Embryonic facial prominence (tissue), 1 donor: ENCODE measurements at regions not wholly inside any gene's neighbourhood (a gene's known extent, or its start where the extent isn't known, plus 50 kb on each side); places are given as distances from the start of the nearest gene placed in this dataset.
A peak's percentile ranks its signal among the peaks of the same experiment; 100 is the strongest.
"Not testable (repeated sequence)": the region's sequence is repeated elsewhere in the genome, so short reads cannot be mapped to it uniquely, and the experiment has no call there.

Experiments
- DNase-seq: peaks from one replicate; pipeline ENCODE4 v3.0.0-alpha.2; 2016; ENCODE audit errors: extremely low spot score

DNA sequence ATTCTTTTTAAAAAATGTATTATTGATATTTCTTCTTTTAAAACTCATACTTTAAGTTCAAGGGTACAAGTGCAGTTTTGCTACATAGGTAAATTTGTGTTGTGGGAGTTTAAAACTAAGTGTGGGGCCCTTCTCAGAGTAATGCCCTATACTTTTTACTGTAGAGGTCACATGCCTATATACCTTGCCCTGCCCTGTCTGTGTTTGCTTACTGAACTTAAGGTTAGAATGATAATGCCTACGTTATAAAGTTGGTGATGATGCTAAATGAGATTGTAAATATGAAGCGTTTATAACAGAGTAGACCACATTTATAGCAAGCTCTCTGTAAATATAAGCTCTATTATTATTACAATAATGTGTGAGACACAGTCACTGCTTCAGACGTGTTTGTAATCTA is 261.9 kb downstream of the RASSF9 start:
- DNase-seq, result no peak

DNA sequence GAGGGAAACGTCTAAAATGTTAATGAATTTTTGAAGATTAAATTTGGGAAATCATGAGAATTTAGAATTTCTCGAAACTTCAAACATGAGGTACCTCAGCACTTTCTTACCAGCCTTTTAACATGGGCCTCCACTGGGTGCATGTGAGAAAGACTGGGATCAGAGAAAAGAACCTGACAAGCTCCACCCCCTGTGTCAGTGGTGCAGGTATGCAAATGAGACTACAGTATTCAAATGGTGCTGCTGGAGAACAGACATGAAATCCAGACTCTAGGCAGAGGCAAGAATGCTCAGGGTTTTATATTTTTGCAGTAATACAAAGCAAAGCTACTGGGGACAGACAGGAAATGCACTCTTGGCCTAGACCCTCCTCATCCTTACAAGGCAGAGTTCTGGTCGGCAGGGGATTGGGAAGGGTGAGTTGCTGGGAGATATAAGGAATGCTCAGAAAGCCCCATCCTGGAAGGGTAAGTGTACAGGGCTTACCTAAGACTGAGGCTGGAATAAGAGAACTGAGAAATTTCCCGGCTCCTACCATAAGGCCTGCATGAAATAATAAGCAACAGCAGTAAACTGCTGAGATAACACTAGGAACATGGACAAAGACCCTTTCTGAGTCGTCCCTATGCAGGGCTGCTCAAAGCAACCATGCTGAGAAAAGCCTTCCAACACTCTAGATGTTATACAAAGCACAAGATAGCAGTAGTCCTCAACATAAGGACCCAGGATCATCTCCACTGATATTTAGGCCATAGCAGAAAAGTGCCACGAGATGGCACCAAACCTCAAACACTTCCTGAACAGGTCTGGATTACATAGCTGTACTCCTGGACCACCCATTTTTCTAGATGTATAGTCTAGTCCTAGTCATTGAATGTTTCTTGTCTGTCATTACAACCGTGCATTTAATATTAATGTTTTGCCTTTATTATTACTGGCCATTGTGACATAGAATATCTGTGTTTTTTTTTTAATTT is 260.8 kb downstream of the RASSF9 start:
- no peak for DNase-seq

DNA sequence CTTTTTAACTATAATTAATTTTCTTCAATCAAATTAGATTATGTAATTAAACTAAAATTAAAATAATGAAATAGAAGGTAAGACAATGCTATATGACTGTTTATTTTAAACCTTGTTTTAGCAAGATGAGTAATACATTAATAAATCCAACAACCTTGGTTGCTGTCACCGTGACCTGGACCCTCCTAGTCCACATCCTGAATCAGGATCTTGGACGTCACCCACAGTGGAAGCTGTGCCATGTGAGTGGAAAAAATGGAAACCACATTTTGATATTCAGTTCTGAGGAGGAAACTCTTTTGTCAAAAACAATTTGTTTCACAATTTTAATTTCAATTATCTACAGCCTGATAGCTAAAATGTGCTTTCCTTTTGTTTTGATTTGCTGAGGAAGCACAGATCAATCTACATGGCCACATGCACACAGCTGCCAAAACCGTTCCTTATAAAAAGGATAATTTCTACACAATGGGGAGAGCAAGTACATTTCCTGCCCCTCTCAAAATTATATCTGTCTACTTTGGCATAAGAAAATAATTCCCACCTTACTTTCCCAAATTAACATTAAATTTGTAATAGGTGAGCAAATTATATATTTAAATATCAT is 255.5 kb downstream of the RASSF9 start:
- DNase-seq, result no peak

GRCh38 chr12:85587158-85587557 is 249.1 kb downstream of the RASSF9 start:
- DNase-seq, result no peak

GRCh38 chr12:85588221-85588620 is 248.0 kb downstream of the RASSF9 start:
- DNase-seq, result no peak

GRCh38 chr12:85600841-85601240 is 235.4 kb downstream of the RASSF9 start:
- DNase-seq, result no peak

- DNase-seq, result no peak
Measured at GRCh38 chr12:85603556-85603955, 232.7 kb downstream of the RASSF9 start.

DNA sequence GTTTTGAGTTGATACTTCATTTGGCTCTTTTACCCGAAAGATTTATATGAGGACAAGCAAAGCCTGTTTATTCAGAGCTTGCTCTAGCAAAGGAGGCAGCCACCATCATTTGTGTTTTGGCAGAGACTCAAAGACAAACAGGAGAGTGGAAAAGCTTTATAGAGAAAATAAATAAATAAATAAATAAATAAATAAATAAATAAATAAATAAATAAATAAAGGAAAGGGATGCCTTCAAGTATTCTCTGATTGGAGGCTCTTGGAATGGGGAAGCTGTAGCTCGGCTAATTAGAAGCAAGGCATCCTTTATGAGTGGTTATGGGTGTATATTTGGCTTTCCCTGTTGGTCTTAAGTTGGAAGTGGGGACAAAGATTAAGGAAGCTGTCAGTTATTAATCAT is 229.8 kb downstream of the RASSF9 start:
- DNase-seq, result no peak

- no peak for DNase-seq
Measured at GRCh38 chr12:85609778-85610177, 226.4 kb downstream of the RASSF9 start.

GRCh38 chr12:85610194-85610593 is 226.0 kb downstream of the RASSF9 start:
- DNase-seq, result no peak

DNA sequence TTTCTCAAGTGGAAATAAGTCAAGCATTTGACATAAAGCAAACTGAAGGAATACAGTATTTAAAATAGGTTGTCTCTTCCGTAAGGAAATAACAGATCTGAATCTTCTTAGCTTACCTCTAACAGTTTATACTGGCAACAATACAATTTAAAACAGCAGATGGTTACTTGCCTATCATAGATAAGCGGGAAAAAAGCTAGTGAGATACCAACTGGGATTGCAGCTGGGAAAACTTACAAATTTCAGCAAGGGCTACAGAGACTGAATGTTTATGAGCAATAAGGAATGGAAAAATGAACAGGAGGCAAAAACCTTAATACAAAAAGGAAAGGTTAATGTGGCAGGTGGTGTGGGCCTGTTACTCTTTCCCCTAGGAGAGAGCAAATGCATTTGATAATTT is 220.0 kb downstream of the RASSF9 start:
- DNase-seq, result no peak

DNA sequence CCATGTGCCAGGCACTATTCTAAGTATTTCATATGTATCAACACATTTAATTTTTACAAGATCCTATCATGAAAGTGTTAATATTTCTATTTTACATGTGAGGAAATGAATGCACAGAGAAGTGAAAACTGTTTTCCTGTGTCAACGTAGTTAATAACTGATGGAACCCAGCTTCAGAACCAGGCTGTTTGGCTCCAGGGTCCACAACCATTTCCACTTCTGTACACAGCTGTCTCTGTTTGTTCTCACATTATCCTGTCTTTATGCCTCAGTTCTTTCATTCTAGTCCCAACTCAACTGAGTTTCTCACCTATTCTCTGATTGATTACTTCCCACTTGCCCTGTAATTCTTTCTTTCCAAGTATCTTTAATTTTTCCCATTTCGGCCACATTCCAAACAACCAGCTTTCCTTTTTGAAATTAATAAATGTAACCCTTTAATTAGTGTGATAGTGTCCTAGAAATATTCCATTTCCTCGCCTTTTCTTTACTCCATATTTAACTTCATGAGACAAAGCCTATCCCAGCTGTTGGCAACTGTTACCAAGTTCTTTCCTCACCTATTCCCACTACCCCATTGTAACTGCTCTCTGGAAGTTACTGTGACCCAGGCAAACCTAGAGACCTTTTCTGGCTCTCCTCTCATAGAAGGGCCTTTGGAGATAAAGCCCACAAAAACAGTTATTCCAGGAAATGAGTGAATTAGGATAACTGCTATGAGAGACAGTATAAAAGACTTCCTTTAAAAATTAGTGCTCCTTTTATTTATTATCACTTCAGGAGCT is 218.7 kb downstream of the RASSF9 start:
- no peak for DNase-seq

- no peak for DNase-seq
Measured at GRCh38 chr12:85621041-85621440, 215.2 kb downstream of the RASSF9 start.

DNA sequence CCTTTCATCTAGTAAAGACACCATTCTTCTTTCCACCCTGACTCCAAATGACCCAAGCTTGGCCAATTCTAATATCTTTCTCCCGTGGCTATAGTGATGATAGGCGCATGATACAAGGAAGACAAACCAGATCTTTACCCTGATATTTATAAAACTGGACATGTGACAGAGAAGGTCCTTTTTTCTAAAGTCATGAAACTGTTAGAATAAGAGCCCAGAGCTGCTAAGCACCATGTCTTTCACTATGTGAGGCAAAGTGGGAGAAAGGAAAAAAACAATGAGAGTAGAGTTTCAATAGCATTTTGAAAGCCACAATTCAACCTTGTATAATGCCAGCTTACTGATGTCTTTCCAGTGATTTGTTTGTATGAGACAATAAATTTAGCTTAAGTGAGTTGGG is 212.4 kb downstream of the RASSF9 start:
- no peak for DNase-seq

GRCh38 chr12:85625467-85625866 is 210.7 kb downstream of the RASSF9 start:
- no peak for DNase-seq

DNA sequence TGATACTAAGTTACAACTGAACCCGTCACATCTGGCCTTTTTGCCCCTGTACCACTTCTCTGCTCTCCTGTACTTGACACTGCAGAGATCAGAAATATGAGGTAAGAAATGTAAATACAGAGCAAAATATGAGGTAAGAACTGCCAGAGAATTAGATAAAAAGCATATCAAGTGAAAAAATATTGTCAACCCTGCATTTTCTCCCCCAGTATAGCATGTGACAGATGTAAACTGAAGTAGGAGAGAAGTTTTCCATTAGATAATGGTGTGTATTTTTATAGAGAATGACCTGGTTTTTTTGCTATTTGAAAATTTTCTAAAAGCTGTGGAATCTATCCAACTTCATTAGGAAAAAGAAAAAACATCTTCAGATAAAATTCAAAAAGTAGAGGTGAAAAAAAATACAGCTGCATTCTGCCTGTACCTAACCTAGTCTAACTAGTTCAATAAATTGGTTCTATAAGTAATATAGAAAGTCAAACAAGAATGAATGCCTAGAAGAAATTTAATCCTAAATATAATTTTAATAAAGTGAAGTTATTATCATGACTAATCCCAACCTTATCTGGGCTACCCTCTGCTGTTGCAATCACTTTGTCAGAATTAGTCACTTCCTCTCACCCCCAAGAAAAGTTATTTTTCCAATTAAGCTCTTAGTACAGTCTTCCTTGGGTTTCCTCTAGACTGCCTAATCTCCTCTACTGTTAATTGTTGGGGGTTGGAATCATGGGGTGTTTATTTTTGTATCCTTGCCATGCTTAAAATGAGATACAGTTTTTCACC is 210.0 kb downstream of the RASSF9 start:
- no peak for DNase-seq

DNA sequence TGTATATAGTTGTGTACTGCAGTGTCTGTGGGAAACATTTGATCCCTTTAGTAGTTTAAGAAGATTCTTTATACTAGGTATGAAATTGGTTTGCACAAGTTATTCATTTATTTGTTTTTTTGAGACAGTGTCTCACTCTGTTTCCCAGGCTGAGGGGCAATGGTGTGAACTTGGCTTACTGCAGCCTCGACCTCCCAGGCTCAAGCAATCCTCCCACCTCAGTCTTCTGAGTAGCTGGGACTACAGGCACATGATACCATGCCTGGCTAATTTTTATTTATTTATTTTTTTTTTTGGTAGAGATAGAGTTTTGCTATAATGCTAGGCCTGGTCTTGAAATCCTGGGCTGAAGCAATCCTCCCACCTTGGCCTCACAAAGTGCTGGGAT is 209.4 kb downstream of the RASSF9 start:
- DNase-seq, result no peak

DNA sequence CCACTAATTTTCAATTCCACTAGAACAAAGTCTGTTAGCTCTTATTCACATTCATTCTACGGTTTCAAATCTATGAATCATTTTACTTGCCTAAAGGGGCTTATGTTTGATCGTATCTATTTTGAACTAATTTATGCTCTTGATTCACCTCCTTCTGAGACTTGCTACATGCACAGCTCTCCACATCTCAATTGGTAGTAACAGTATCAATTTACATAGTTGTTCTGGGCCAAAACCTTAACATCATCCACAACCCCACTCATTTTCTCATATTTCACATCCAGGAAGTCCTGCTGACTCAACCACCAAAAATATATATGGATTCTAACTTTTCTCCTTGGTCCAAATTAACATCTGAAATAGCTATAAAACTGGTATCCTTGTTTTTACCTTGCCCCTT is 208.6 kb downstream of the RASSF9 start:
- DNase-seq, result peak; percentile 7

- not testable (repeated sequence) for DNase-seq
Measured at GRCh38 chr12:85628562-85628961, 207.6 kb downstream of the RASSF9 start.

DNA sequence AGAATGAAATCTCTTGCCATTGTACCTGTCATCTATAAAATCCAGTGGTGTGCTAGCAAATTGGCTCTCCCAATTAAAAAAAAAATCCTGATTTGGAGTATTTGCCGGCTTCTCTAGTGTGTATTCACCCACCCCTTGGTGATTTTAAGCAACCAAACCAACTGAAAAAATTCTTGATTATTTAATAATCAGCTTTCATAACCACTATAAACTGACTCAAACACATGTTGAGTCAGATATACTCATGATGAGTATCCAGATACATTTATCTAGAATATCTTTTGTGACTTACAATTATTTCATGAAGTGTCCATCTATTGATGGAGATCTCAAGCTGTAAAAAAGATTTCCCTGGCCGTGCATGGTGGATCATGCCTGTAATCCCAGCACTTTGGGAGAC is 205.4 kb downstream of the RASSF9 start:
- no peak for DNase-seq

GRCh38 chr12:85632390-85632789 is 203.8 kb downstream of the RASSF9 start:
- no peak for DNase-seq

DNA sequence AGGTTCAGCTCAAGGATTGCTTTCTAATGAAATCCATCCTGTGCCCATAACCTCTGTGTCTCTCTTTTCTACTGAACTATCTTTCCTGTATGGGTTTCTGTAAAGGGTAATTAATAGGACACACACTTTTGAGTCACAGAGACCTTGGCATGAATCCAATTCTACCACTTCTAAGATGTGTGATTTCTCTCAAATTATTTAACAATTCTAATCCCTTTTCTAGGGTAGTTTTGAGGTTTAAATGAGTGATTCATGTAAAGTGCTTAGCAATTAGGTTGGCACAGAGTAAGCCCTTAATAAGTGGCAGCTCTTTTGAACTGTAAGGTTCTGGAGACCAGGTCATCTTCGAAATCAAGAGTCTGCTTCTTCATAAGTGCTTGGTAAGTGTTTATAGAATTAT is 202.7 kb downstream of the RASSF9 start:
- DNase-seq, result no peak
